H54 (cell line): ENCODE measurements at regions not wholly inside any gene's neighbourhood (a gene's known extent, or its start where the extent isn't known, plus 50 kb on each side); places are given as distances from the start of the nearest gene placed in this dataset.
"Not testable (repeated sequence)": the region's sequence is repeated elsewhere in the genome, so short reads cannot be mapped to it uniquely, and the experiment has no call there.

ENCODE experiments used
- DNase-seq: peaks from one replicate; pipeline ENCODE4 v3.0.0; 2011; ENCODE audit warnings: low spot score, mixed read lengths; ENCODE audit not compliant: insufficient read length
- FAIRE-seq: peaks from 3 replicates; lab custom pipeline; 2011; peaks lifted over from hg19 to GRCh38; lab: Jason Lieb, UNC
- POLR2A ChIP-seq: IDR thresholded peaks from 2 replicates; pipeline ENCODE4 v1.6.1; 2011; ENCODE audit warnings: low read depth, mild to moderate bottlenecking, low read length

GRCh38 chr4:175280153-175280552 is 362.0 kb downstream of the ADAM29 start:
- TF ChIP-seq POLR2A, result no peak
- DNase-seq, result no peak
- no peak for FAIRE-seq

- FAIRE-seq, result no peak
Measured at GRCh38 chr4:175281894-175282293, 363.7 kb downstream of the ADAM29 start.

GRCh38 chr4:175282407-175282806 is 364.2 kb downstream of the ADAM29 start:
- FAIRE-seq, result no peak
- TF ChIP-seq POLR2A, result no peak
- DNase-seq, result no peak

More at GRCh38 chr4:175281894-175282293, 363.7 kb downstream of the ADAM29 start:
- DNase-seq, result no peak
- TF ChIP-seq POLR2A, result no peak

- TF ChIP-seq POLR2A, result no peak
- DNase-seq (no peak), FAIRE-seq (no peak)
Measured at GRCh38 chr4:175290401-175290800, 372.2 kb downstream of the ADAM29 start.

GRCh38 chr4:175297965-175298565 is 379.9 kb downstream of the ADAM29 start:
- no peak for TF ChIP-seq POLR2A
- FAIRE-seq (no peak), DNase-seq (no peak)

- no peak for FAIRE-seq
- no peak for DNase-seq
- TF ChIP-seq POLR2A, result no peak
Measured at GRCh38 chr4:175306436-175306835, 388.3 kb downstream of the ADAM29 start.

GRCh38 chr4:175307326-175307725 is 389.2 kb downstream of the ADAM29 start:
- no peak for TF ChIP-seq POLR2A
- FAIRE-seq (no peak), DNase-seq (no peak)

GRCh38 chr4:175308236-175308635 is 390.1 kb downstream of the ADAM29 start:
- no peak for DNase-seq
- FAIRE-seq, result no peak
- no peak for TF ChIP-seq POLR2A

GRCh38 chr4:175309041-175309440 is 390.9 kb downstream of the ADAM29 start:
- FAIRE-seq (no peak), DNase-seq (no peak)
- no peak for TF ChIP-seq POLR2A

- DNase-seq, result no peak
- FAIRE-seq, result no peak
- TF ChIP-seq POLR2A, result no peak
Measured at GRCh38 chr4:175325230-175325629, 407.1 kb downstream of the ADAM29 start.

GRCh38 chr4:175326796-175327195 is 408.6 kb downstream of the ADAM29 start:
- no peak for DNase-seq
- no peak for TF ChIP-seq POLR2A
- FAIRE-seq, result no peak

GRCh38 chr4:175330236-175330635 is 412.1 kb downstream of the ADAM29 start:
- TF ChIP-seq POLR2A, result no peak
- FAIRE-seq, result no peak

GRCh38 chr4:175330652-175331051 is 412.5 kb downstream of the ADAM29 start:
- FAIRE-seq, result no peak
- TF ChIP-seq POLR2A, result no peak
- DNase-seq, result no peak

More at GRCh38 chr4:175330236-175330635, 412.1 kb downstream of the ADAM29 start:
- no peak for DNase-seq

- FAIRE-seq, result no peak
- no peak for DNase-seq
- no peak for TF ChIP-seq POLR2A
Measured at GRCh38 chr4:175335331-175335730, 417.2 kb downstream of the ADAM29 start.

GRCh38 chr4:175336570-175336969 is 418.4 kb downstream of the ADAM29 start:
- FAIRE-seq, DNase-seq: not testable (repeated sequence)
